Fibroblast of lung (primary cell): ENCODE measurements at regions not wholly inside any gene's neighbourhood (a gene's known extent, or its start where the extent isn't known, plus 50 kb on each side); places are given as distances from the start of the nearest gene placed in this dataset.

Experiments
- DNase-seq, 2 donors: peaks; one replicate each; pipeline versions ENCODE4 v3.0.0 to v3.0.0-alpha.2; 2010; ENCODE audit warnings: low read depth in 2 of 2
- H2AFZ ChIP-seq: 2 replicates; pipeline ENCODE4 v1.5.1; 2012; ENCODE audit warnings: low read length, control low read depth, inconsistent platforms
- H3K27ac ChIP-seq: 2 replicates; pipeline ENCODE4 v1.5.1; 2011; ENCODE audit warnings: low read length, control low read depth; ENCODE audit not compliant: insufficient read depth
- H3K27me3 ChIP-seq: 2 replicates; pipeline ENCODE4 v1.5.1; 2011; ENCODE audit warnings: mild to moderate bottlenecking, low read length; ENCODE audit not compliant: control insufficient read depth, insufficient read depth
- H3K36me3 ChIP-seq: 2 replicates; pipeline ENCODE4 v1.5.1; 2011; ENCODE audit warnings: low read length; ENCODE audit not compliant: control insufficient read depth, insufficient read depth
- H3K4me1 ChIP-seq: 2 replicates; pipeline ENCODE4 v1.5.1; 2011; ENCODE audit warnings: low read length; ENCODE audit not compliant: control insufficient read depth, insufficient read depth; ENCODE audit errors: extremely low read depth
- H3K4me2 ChIP-seq: 2 replicates; pipeline ENCODE4 v1.5.1; 2011; ENCODE audit warnings: low read length, control low read depth; ENCODE audit not compliant: insufficient read depth; ENCODE audit errors: extremely low read depth
- H3K4me3 ChIP-seq, 4 experiments: fragments of 200-600 bp in 1 of 4; sonication (generic) in 1 of 4; replicated peaks in 1 of 4; 2 replicates each; pipeline ENCODE4 v1.5.1; 2011 to 2016; ENCODE audit warnings: low read length in 4 of 4, low read depth in 3 of 4, mild to moderate bottlenecking in 3 of 4, control low read depth in 2 of 4, inconsistent platforms in 1 of 4, mixed read lengths in 1 of 4; ENCODE audit not compliant: insufficient read depth in 1 of 4; ENCODE audit errors: control extremely low read depth in 1 of 4
- H3K79me2 ChIP-seq: 2 replicates; pipeline ENCODE4 v1.5.1; 2012; ENCODE audit warnings: mild to moderate bottlenecking, low read length, inconsistent platforms; ENCODE audit not compliant: control insufficient read depth, insufficient read depth
- H3K9ac ChIP-seq: 2 replicates; pipeline ENCODE4 v1.5.1; 2011; ENCODE audit warnings: mild to moderate bottlenecking, low read length, control low read depth; ENCODE audit not compliant: insufficient read depth
- H3K9me3 ChIP-seq: 2 replicates; pipeline ENCODE4 v1.5.1; 2012; ENCODE audit warnings: low read depth, low read length; ENCODE audit not compliant: control insufficient read depth, insufficient read depth
- H4K20me1 ChIP-seq: 2 replicates; pipeline ENCODE4 v1.5.1; 2011; ENCODE audit warnings: low read length; ENCODE audit not compliant: control insufficient read depth, insufficient read depth; ENCODE audit errors: extremely low read depth
- CTCF ChIP-seq, 2 donors: IDR thresholded peaks in 1 of 2; conservative IDR thresholded peaks in 1 of 2; 1 replicate in 1 of 2; 2 replicates in 1 of 2; pipeline ENCODE4 v1.5.1; 2011 to 2012; ENCODE audit warnings: low read length in 2 of 2, control low read depth in 1 of 2, inconsistent platforms in 1 of 2, low read depth in 1 of 2, mild to moderate bottlenecking in 1 of 2
- EZH2 ChIP-seq: IDR thresholded peaks from 2 replicates; pipeline ENCODE4 v1.5.1; 2012; ENCODE audit warnings: low read length, control low read depth, mild to moderate bottlenecking; ENCODE audit errors: missing control alignments

DNA sequence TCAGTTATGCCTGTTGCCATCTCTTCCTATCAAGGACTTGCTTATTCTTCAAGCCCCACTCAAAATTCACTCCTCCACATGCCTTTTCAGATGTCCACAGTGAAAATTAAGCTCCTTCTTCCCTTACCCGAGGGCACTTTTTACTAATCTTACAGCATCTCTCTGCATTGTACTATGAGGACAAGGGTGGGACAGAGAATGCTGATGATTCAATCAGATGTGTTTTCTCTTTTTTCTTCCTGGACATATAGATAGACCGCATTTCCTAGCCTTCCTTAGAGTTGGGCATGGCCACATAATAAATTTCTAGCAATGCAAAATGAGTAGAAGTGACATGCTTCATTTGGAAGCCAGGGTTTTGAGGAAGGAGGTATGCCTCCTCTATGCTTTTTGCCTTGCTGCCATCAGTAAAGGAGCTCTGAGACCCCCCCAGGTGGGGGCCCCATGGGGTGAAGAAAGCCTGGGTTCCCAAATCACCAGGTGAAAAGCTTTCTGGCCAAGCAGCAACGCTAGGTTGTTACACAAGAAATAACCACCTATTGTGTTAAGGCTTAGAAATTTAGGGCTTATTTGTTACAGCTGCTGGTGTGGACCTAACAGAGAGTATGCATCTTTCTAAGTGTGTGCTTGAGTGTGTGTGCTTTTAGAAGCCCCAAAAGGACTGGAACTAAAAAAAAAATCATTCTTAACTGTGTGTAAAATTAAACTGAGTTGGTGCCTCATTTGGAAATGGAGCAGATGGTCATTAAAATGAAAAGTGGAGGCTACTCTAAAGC, 424.5 kb downstream of the STK39 start:
- H3K9me3 ChIP-seq, result no peaks in the 10 kb centered on the region
- H3K4me1 ChIP-seq, result no peaks in the 10 kb centered on the region
- TF ChIP-seq EZH2 (no peak), CTCF (conservative IDR thresholded peaks at IDR 0.05 in 1 of 2, IDR thresholded peaks at IDR 0.05 in 1 of 2; ENCODE audit: low read depth in 1 of 2, low read length in 2 of 2) (no peak)
- no peak overlapping the region for H2AFZ ChIP-seq
- no peak overlapping the region for H3K9ac ChIP-seq
- no peak overlapping the region for H3K27ac ChIP-seq
- no peaks in the 10 kb centered on the region for H3K79me2 ChIP-seq
- no peaks in the 10 kb centered on the region for H3K36me3 ChIP-seq
- no peaks in the 10 kb centered on the region for H4K20me1 ChIP-seq
- no peaks in the 10 kb centered on the region for H3K27me3 ChIP-seq
- no peak overlapping the region for H3K4me2 ChIP-seq
- H3K4me3 ChIP-seq, result no peak overlapping the region
- no peak for DNase-seq

- Histone ChIP-seq H3K27me3 (no peaks in the 10 kb centered on the region), H3K4me1 (no peaks in the 10 kb centered on the region), H3K9ac (no peak overlapping the region), H3K9me3 (no peaks in the 10 kb centered on the region), H2AFZ (no peak overlapping the region), H3K4me3 (no peak overlapping the region), H4K20me1 (no peaks in the 10 kb centered on the region), H3K4me2 (no peak overlapping the region), H3K27ac (no peak overlapping the region), H3K79me2 (no peaks in the 10 kb centered on the region), H3K36me3 (no peaks in the 10 kb centered on the region)
- DNase-seq, result no peak
- TF ChIP-seq CTCF (conservative IDR thresholded peaks at IDR 0.05 in 1 of 2, IDR thresholded peaks at IDR 0.05 in 1 of 2; ENCODE audit: low read depth in 1 of 2, low read length in 2 of 2) (no peak), EZH2 (no peak)
These were observed 426.9 kb downstream of the STK39 start for GRCh38 chr2:167820488-167820887.

DNA sequence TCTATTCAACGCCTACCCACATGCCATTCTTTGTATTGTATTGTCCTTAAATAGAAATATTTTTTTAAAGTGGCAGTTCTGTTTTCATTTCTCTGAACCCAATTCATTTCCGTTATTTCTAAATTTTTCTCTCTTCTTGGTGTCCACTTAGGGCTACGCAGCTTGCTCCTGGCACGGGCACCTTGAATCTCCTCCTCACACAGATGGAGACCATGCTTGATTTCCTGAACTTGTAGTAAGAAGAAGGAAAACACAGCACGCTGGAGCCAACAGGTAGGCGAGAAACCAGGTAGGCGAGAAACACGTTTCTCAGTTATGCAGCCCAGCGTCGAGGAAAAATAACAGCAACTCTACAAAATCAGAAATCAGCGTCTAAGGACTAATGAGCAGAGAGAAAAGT, 428.9 kb downstream of the STK39 start:
- TF ChIP-seq CTCF (conservative IDR thresholded peaks at IDR 0.05 in 1 of 2, IDR thresholded peaks at IDR 0.05 in 1 of 2; ENCODE audit: low read depth in 1 of 2, low read length in 2 of 2) (no peak), EZH2 (no peak)
- H2AFZ ChIP-seq, result no peak overlapping the region
- H3K4me2 ChIP-seq, result no peak overlapping the region

More for the DNA sequence above, 428.9 kb downstream of the STK39 start:
- no peak overlapping the region for H3K9ac ChIP-seq
- no peaks in the 10 kb centered on the region for H3K9me3 ChIP-seq
- H3K4me1 ChIP-seq, result no peaks in the 10 kb centered on the region
- DNase-seq, result no peak
- no peaks in the 10 kb centered on the region for H4K20me1 ChIP-seq
- H3K27ac ChIP-seq, result no peak overlapping the region
- no peaks in the 10 kb centered on the region for H3K27me3 ChIP-seq
- H3K79me2 ChIP-seq, result no peaks in the 10 kb centered on the region
- H3K4me3 ChIP-seq, result no peak overlapping the region
- no peaks in the 10 kb centered on the region for H3K36me3 ChIP-seq
